NCI-H524 (cell line): ENCODE measurements at regions not wholly inside any gene's neighbourhood (a gene's known extent, or its start where the extent isn't known, plus 50 kb on each side); places are given as distances from the start of the nearest gene placed in this dataset.
A peak's percentile ranks its signal among the peaks of the same experiment; 100 is the strongest.

Experiments
- DNase-seq, 2 experiments: peaks; one replicate each; lab custom pipeline; 2025; lab: John Stamatoyannopoulos, UW

DNA sequence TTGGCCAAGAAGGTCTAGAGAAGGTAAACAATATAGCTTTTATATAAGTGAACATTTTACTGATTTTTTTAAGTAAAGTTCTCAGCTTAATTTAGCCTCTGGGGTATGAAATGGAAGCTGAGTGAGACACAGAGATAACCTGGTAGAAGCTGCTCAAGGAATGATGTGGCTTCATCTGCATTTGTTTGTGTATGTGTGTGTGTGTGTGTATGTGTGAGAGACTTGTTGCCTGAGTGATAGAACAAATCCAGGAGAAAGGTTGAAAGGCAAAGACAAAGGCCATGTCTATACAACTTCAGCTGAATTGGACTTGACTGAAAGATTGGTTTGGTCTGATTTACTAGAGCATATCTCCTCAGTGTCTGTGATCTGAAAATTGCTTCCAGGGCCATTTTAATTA is 63.6 kb downstream of the PCDH7 start:
- DNase-seq = no peak

DNA sequence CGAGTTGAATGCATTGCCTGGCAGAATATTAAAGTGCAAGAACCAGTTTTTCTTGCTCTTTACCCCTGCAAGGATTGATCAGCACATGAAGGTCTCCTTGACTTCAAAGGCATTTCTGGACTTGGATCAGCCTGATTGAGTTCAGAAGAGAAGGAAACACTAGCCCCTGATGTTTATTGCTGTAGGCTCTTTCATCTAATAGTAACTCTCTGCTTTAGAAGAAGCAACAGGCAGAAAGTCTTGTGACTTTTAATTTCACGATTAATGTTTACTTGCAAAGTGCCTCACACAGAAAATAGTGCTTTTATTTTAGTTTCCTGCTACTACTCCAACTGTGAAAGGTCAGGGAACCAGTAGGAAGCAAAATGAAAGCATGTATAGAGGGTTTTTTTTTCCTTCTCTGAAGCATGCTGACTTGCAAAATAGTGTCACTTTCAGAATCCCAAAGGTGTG is 69.1 kb downstream of the PCDH7 start:
- DNase-seq = no peak

DNA sequence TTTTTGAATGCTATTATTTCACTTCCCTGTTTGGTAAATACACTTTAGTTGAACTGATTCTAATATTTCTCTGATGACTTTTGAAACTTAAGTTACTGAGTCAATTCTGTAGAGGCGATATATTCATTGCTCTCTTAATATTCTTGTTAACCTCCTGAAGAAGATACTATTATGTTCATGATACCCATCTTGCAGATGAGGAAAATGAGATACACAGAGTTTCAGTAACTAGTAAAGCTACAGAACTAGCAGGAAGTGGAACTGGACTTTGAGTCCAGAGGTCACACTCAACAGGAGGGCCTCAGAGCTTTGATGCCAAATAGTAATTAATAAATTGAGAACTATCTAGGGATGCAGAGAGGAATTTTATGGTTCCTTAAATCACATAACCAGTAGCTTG is 70.0 kb downstream of the PCDH7 start:
- DNase-seq = no peak

DNA sequence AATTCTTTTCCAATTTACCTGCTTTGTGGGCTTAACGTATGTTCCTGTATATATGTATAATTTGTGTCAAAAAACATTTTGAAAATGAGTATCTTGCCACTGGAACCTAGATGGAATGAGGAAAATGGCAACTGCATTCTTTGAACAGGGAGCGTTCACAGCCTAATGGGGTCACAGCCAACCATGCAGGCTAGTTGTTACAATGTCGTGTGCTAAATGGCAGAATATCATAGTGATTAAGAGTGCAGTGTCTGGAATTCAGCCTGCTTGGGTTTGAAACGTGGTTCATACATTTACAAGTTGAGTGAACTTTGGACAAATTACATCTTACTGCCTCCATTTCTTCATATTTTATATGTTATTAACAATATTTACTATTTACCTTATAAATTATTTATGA is 70.8 kb downstream of the PCDH7 start:
- no peak for DNase-seq

DNA sequence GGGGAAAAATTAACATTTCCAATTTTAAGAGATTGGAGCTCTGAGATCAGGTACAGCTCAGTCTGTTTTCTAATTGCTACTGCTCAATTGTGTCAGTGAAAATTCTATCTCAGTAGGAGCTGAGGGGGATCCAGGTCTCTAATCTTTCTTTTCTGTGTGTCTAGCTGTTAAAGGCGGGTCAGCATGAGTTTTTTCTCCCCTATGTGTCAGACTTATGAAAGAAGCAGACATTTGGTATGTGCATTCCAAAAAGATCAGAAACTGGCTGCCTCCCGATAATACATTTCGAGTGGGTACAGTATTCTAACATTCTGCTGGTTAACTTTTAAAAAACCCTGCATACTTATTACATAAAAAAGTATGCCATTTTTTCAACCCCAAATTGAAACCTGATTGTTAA is 72.4 kb downstream of the PCDH7 start:
- no peak for DNase-seq

DNA sequence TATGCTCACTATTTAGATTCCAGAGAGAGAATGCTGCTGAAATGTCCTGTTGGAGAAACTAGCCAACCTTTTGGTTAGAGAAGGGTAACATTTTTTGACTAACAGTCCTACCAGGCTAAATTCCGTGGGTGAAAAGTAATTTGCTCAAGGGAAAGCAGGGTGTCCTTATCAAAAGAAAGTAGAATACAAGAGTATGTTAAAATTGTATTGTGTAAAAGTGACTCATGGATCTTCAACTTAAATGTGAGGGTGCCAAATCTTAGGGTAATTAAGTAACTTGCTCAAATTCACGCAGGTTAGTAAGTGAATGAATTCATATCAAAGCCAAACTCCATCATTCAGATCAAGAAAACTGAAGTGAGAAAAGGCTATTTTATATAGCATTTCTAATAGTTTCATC is 81.7 kb downstream of the PCDH7 start:
- no peak for DNase-seq

DNA sequence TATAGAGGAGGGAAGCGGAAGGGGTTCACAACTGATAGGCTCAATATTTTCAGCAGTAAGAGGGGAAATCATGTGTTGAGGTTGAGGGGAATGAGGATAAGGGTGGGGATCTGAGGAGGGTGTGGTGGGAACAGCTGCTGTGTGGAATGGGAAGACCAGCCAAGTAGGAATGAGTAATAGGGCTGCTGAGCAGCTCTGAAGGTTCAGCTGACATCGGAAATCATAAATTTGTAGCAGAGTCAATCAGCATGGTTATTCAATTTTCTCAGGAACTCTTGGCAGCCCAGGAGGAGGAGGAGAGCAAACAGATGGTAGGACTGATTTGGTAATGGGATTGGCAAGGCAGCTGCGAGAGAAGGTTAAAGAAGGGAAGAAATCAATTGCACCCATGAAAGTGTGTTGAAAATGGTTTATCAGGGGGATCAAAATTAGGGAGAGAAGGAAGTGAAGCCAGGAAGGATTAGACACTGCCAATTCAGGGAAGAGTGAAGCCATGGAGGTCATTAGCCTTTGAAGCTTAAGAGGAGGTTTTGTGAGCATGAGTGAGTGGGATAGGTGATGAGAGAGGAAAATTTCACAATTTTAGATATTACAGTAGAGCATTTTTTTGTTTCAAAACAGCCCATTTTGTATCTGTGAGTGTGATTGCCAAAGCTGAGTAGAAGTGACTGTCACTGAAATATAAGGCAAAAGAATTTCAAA is 82.6 kb downstream of the PCDH7 start:
- DNase-seq = peak in 1 of 2 experiments; percentile 35

DNA sequence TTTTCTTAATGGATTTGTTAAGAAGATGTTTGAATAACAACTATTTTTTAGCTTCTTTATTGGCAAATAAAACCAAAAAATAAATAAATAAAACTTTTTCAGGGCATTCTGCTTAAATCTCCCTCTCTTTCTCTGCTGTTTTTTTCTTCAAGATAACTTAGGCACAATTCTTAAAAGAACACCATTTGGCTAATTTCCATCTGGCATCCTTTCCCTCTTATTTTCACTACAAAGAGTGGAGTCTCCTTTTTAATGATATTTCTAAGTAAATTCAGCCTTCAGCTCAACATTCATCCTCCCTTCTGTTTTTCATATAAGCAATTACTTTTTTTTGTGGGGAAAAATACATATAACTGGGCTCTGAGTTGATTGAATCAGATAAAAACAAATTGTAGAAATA is 88.1 kb downstream of the PCDH7 start:
- DNase-seq = no peak

DNA sequence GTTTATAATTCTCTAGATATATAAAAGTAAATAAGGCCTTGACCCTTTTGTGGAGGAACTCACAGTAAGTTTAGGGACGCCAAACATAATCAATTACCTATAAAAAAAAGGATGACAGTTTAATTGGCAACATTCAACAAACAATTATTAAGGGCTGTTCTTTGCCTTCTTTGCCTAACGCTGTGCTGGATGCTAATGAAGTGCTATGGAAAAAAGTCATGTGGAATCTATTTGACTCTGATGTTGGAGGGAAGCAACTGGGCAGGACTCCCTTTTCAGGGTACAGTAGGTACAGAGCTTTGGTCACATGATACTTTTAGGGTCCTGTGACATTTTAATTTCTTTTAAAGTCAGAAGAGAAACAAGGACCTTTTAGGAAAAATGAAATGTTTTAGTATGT is 91.1 kb downstream of the PCDH7 start:
- no peak for DNase-seq

DNA sequence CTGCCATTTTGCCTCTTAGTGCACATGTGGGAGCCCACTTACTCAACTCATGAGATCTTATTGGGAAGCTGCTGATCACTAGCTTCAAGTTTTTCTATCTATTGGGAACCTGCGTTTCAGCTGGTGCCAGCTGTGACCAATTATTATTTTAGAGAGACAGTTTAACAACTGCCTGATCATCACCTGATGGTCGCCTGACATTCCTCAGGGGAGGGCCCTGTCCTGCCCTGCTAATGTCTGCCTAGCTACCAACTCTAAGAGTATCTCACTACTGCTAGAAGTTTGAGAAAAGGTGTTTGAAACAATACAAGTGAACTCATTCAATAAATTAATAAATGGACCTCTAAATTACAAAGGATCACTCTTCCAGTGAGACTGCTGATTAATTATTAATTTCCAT is 95.5 kb downstream of the PCDH7 start:
- DNase-seq = no peak

DNA sequence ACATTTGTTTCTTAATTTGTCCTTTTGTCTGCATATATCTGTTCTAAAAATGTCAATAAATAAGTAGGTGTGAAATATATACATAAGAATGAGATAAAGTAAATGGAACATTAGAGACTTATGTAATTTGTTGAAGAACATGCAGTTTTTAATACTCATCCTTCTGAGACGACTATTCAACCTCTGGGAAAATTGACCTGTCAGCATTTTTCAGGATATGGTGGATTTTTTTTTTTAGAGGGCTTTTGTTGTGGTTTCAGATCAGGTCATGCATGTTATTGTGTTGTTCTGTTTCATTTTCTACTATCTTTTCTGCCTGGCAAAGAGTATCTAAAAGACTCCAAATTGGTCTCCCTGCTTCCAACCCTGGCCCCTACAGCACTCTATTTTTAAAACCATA is 97.3 kb downstream of the PCDH7 start:
- no peak for DNase-seq

DNA sequence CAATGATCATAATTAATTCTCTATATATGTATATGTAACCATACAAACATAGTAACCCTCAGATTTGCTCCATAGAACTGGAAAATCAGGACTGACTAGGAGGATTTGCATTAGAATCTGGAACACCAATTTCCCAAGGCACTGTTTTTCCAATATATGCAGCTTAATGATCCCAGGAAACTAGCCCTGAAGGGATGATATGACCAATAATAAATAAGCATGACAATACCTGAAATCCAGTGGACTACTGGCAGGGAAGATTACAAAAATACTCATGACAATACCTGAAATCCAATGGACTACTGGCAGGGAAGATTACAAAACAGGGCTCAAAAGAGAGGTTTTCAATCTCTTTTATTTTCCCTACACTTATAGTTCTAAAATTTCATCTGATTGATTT is 98.4 kb downstream of the PCDH7 start:
- DNase-seq = no peak

DNA sequence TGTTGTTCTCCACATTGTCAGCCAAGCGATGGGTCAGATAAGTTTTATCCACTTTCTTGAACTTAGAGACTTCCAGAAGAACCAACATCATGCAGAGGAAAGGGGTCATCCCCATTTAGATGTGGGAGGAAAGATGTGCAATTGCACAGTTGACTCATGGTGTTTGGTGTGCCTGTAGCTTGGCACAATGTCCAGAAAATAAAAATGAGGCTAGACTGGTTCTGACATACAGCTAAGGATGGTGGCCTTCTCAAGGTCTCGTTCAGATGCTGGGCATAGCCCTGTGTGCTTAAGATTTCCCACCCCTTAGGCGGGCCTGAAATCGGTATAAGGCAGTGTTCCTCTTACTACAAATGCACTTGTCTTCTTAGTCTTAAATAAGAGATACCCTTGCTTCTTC is 101.1 kb downstream of the PCDH7 start:
- no peak for DNase-seq

DNA sequence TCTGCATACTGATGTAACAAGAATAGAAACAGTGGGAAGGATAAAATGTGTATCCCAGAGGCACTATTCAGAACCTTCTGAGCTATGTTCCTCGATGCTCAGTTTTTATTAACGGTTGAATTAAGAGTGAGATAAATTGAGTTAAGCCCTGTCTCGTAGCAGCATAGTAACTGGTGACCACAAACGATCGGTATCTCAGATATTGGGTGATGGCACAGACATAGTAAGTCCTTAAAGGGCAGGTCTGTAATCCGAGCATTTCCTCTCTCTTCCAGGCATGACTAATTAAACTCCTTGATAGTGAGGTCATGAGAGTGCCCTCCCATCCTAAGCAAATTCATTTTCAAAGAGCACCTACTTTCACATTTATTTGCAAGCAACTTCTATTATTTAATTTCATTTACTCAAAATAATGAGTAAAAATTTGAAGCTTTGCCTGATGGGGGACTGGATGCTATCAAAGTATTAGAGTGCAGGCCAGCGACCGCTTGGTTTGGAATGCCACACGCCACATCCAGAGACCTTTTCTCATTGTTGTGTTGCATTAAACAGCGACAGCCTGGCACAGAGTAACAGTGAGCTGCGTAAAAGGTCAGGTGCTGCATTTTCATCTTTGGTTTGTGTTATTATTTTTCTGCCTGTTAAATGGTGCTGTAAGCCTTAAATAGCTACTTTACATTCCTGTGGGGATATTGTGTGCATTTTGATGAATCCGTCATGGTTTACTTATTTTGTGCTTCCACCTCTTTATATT is 101.9 kb downstream of the PCDH7 start:
- DNase-seq = no peak

DNA sequence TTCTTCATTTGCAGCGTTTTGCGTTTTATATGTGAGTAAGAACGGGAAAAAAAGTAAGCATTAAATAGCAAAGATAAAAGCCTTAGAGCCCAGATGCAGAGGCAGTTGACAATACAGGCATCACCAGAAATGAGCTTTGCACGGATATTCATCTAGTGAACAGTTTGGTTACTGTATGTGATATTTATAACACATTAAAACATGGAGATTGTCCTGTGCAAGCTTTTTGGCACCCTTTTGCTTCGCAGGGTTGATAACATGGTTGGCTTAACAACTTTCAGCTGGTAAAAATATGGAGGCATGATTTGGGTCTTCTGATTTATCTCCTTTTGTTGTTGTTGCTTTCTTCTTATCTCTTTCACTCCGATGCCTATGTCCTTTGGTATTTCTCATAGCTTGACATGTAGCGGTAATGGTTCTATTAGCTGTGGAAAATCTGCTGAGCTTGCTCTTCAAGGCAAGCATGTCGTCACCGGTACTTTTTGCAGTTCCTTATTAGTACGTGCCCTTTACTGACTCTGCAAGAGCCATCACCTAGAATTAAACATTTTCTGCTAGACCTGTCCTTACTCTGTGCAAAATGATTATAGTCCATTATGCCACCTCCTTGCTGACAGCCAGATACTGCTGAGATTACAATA is 102.9 kb downstream of the PCDH7 start:
- DNase-seq = no peak

DNA sequence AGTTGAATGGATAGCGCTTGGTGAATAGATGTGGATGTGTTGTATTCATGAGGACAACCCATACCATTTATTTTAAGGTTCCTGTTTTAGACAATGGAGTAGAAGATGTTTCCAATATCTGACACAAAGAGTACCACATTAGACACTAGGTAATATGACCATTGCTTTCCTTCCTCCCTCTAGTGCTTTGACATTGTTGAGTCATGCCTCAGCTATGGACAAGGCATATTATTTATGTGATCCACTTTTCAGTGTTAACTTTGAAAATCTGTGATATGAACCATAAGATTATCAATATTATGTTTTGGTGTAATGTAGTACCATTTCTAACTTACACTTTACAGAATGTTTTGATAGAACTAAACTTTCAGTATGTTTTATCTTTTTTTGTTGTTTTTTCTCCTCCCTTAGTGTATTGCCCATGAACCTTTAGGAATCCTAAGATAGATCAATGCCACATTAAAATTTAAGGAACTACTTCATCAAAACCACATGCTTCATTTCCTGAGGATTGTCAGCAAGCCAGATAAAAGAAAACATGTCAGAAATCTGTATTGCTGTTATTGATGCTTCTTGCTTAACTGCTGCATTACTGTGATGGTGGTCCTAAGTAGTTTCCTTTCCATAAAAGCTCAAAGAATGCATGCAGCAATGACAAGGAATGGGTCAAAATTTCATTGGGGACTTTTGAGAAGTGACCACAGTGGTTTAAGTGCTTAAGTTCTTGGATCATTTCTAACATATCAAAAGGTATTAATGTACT is 105.0 kb downstream of the PCDH7 start:
- no peak for DNase-seq

DNA sequence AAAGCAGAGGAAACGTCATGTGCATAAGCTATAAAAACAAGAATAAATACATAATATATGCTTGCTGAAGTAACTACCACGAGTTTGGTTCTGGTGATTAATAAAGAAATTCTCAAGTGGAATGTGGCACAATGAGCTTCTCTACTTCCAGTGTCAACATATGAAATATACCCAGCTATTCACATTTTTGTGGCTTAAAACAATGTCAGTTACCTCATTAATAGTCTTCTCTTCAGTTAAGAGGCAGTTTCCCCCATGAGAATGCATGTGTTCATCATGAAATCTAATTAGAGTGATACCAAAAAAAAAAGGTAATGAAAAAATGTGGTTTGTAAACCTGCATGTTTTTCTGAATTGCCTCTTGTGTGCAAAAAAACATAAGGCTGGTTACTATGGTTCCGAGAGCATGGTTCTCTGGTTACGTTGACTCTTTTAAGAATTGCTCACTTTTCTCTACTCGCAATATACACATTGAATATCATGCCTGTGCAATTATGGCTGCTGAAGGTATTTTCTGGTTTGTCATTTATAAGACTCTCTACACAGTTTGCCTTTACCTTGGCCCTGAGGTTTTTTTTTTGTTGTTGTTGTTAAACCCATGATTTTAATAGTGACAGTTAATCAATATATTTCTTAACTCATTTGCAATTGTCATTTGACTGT is 108.2 kb downstream of the PCDH7 start:
- no peak for DNase-seq

DNA sequence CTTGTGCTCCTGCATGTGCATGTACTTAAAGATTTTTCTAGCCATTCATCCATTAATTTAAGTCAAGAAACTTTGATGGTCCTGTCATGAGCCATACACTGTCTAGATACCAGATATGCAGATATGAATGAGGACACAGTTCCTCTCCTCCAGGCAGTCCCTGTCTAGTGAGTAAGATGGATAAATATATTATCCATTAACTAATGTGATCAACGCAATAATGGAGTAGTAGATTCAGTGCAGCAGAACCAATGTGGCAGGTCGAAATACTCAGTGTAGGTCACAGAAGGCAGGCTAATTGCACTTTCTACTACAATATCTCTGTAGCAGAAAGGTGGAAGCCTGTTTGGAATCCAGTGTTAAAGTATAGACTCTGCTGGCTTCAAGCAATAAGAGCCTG is 112.5 kb downstream of the PCDH7 start:
- DNase-seq = no peak

DNA sequence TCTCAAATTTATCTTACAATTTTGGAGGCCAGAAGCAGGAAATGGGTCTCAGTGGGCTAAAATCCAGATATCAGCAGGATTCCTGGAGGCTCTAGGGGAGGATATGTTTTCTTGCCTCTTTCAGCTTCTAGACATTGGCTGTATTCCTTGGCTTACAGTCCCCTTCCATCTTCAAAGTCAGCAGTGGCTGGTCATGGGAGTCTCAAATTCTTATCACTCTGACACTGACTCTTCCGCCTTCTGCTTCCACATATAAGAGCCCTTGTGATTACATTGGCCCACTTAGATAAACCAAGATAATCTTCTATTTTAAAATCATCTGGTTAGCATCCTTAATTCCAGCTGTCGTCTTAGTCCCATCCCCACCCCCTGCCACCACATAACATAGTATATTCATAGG is 113.0 kb downstream of the PCDH7 start:
- peak in 1 of 2 experiments; percentile 30 for DNase-seq

DNA sequence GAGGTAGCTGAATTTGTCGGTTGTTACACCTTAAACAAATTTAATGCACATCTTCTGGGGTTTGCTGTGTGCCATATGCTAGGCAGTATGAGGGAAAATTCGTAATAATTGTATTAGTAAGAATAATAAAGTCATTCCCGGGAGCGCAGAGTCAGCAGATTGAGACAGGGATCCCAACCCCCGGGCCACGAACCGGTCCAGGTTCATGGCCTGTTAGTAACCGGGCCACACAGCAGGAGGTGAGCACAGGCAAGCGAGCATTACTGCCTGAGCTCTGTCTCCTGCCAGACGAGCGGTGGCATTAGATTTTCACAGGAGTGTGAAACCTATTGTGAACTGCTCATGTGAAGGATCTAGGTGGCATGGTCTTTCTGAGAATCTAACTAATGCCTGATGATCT is 114.9 kb downstream of the PCDH7 start:
- no peak for DNase-seq

DNA sequence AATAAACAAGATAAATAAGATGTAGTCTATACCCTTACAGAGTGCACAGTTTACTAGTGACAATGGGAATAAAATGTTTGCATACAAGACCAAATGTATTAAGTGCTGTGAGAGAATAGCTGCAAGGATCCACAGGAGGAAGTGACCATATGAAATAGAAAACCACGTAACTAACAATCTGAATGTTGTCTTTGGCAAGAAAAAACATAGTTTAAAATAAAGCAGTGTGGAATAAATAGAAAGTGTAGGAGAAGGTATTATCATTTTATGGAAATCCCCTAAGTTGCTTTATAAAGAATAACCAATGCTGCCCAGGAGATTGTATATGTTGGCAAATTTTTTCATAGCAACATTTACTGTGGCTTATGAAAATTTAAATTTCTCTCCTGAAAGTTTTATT is 116.1 kb downstream of the PCDH7 start:
- no peak for DNase-seq

DNA sequence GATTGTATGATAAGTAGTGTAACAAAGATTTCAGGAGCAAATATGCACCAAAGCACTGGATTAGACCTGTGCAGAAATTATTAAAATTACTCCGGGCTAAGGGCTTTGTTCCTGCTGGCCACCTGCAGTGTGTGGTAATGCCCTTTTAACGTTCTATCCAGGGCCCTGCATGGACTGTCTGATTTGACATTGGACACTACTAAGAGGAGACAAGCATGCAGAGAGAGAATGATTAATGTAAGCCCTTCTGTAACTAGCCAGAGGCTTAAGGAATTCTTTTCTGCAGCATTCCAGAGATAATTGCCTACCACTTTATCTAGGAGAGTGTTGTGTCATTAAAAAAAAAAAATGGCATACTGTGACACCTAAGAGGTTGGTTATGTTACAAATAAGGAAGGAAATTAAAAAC is 117.0 kb downstream of the PCDH7 start:
- peak in 1 of 2 experiments; percentile 34 for DNase-seq
